T-helper 2 cell treated with Interferon-gamma antibody and Interleukin-4, amounts not matched to agents 100 ng/mL and 5 ng/mL, for 36 hours (primary cell): ENCODE measurements at regions not wholly inside any gene's neighbourhood (a gene's known extent, or its start where the extent isn't known, plus 50 kb on each side); places are given as distances from the start of the nearest gene placed in this dataset.

Source experiments
- intact Hi-C: fragments of 100-400 bp; cut with micrococcal nuclease; formaldehyde crosslinking; loops from one replicate; pipeline ENCODE4 v1.15.1; 2023

GRCh38 chr4:24666816-24667477 is 82.6 kb upstream of the DHX15 start:
- intact Hi-C loops = no loop called here

- intact Hi-C loops = no loop called here
Measured at GRCh38 chr4:24668956-24669355, 84.6 kb upstream of the DHX15 start.

- intact Hi-C loops = no loop called here
Measured at GRCh38 chr4:24669751-24670150, 85.4 kb upstream of the DHX15 start.

- intact Hi-C loops = no loop called here
Measured at GRCh38 chr4:24671849-24672248, 87.5 kb upstream of the DHX15 start.

GRCh38 chr4:24672880-24673279 is 88.5 kb upstream of the DHX15 start:
- intact Hi-C loops = no loop called here

GRCh38 chr4:24674279-24674678 is 89.9 kb upstream of the DHX15 start:
- intact Hi-C loops = no loop called here

- intact Hi-C loops = no loop called here
Measured at GRCh38 chr4:24675721-24676389, 91.5 kb upstream of the DHX15 start.

- intact Hi-C loops = no loop called here
Measured at GRCh38 chr4:24677909-24678308, 93.6 kb upstream of the DHX15 start.

- intact Hi-C loops = no loop called here
Measured at GRCh38 chr4:24680746-24681448, 96.5 kb upstream of the DHX15 start.

GRCh38 chr4:24683116-24683515 is 98.8 kb upstream of the DHX15 start:
- intact Hi-C loops = no loop called here

GRCh38 chr4:24686866-24687692 is 102.7 kb upstream of the DHX15 start:
- intact Hi-C loops = loop anchor here (1.0 kb wide), 1 partner anchor 199 kb away; no protein-coding TSS in a partner anchor

- intact Hi-C loops = no loop called here
Measured at GRCh38 chr4:24688453-24688852, 104.1 kb upstream of the DHX15 start.

GRCh38 chr4:24689212-24689611 is 104.9 kb upstream of the DHX15 start:
- intact Hi-C loops = no loop called here

GRCh38 chr4:24690436-24690835 is 104.9 kb upstream of the SOD3 start:
- intact Hi-C loops = no loop called here

GRCh38 chr4:24693636-24694035 is 101.7 kb upstream of the SOD3 start:
- intact Hi-C loops = no loop called here

GRCh38 chr4:24700118-24700517 is 95.3 kb upstream of the SOD3 start:
- intact Hi-C loops = no loop called here

GRCh38 chr4:24701683-24702082 is 93.7 kb upstream of the SOD3 start:
- intact Hi-C loops = no loop called here

GRCh38 chr4:24702281-24702680 is 93.1 kb upstream of the SOD3 start:
- intact Hi-C loops = no loop called here

- intact Hi-C loops = no loop called here
Measured at GRCh38 chr4:24703298-24703697, 92.1 kb upstream of the SOD3 start.

- intact Hi-C loops = no loop called here
Measured at GRCh38 chr4:24704149-24704548, 91.2 kb upstream of the SOD3 start.

GRCh38 chr4:24705016-24705753 is 90.2 kb upstream of the SOD3 start:
- intact Hi-C loops = no loop called here
